AG04450 (cell line): ENCODE measurements at regions not wholly inside any gene's neighbourhood (a gene's known extent, or its start where the extent isn't known, plus 50 kb on each side); places are given as distances from the start of the nearest gene placed in this dataset.

Experiments
- CTCF ChIA-PET: fragments of 300-600, 350-600 bp; formaldehyde crosslinking; extraction: SDS; loops from one replicate; lab custom pipeline; 2022; ENCODE audit warnings: antibody characterized with exemption, inconsistent platforms; lab: Charles Lee
- POLR2A ChIA-PET: fragments of 350-600 bp; formaldehyde crosslinking; extraction: SDS; loops from one replicate; lab custom pipeline; 2021; ENCODE audit warnings: antibody characterized with exemption, inconsistent platforms; lab: Yijun Ruan, JAX
- DNase-seq: peaks from one replicate; pipeline ENCODE4 v3.0.0-alpha.2; 2011; ENCODE audit warnings: low read depth, low spot score
- H3K27ac ChIP-seq: one replicate; pipeline ENCODE4 v1.5.1; 2012; ENCODE audit warnings: low read depth, low read length, control low read depth
- H3K27me3 ChIP-seq: one replicate; pipeline ENCODE4 v1.6.0; 2012; ENCODE audit warnings: low read length; ENCODE audit not compliant: control insufficient read depth, insufficient read depth
- H3K4me3 ChIP-seq: 2 replicates; pipeline ENCODE4 v1.5.1; 2011; ENCODE audit warnings: mild to moderate bottlenecking, low read depth, low read length, control low read depth
- H3K9me3 ChIP-seq: 2 replicates; pipeline ENCODE4 v1.5.1; 2012; ENCODE audit warnings: low read length; ENCODE audit not compliant: control insufficient read depth, insufficient read depth
- CTCF ChIP-seq: IDR thresholded peaks from 2 replicates; pipeline ENCODE4 v1.5.1; 2011; ENCODE audit warnings: low read depth, low read length, control low read depth, inconsistent platforms

DNA sequence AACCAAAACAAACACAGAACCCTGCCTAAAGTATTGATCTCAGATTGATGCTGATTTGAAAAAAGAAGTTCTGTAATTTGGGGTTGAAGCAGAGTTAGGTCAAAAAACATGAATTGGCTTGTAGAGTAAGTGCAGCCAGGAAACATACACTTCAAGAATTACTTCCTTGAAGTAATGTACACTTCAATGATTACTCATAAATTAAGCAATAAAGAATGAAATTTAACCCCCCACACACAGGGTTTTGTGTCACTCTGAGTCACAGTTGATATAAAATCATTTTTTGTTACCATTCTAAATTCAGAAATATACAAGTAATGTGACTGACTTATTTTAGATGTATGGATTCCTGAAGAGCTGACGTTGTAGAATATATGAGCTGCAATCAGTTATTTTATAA, 622.2 kb downstream of the POM121L12 start:
- DNase-seq, result no peak
- POLR2A ChIA-PET, result no interaction called here
- Histone ChIP-seq H3K27me3 (no peaks in the 10 kb centered on the region), H3K4me3 (no peak overlapping the region), H3K9me3 (no peaks in the 10 kb centered on the region; the same call in 1 of the 2 replicates), H3K27ac (no peak overlapping the region)
- CTCF ChIA-PET, result no interaction called here
- TF ChIP-seq CTCF, result no peak

DNA sequence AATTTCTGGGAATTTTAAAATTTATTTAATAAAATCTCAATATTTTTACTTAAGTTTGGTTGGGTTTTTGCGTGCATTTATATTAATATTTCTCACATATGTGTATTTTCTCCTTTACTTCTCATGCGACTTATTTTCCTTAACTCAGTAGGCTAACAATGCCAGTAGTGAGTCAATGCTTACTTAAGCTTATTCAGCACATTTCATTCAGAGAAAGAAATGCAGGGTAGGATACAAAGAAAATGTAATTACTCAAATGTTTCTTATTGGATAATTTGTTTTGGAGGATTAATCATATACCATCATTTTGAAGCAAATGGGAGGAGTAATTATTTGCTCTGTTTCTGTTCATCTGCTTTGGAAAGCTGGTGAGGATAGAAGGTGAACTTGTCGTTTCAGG, 623.5 kb downstream of the POM121L12 start:
- Histone ChIP-seq H3K27ac (no peak overlapping the region), H3K9me3 (no peaks in the 10 kb centered on the region; the same call in 1 of the 2 replicates), H3K27me3 (no peaks in the 10 kb centered on the region), H3K4me3 (no peak overlapping the region)
- POLR2A ChIA-PET, result no interaction called here
- TF ChIP-seq CTCF, result no peak
- DNase-seq, result no peak
- CTCF ChIA-PET, result no interaction called here

GRCh38 chr7:53661645-53662217, 626.3 kb downstream of the POM121L12 start:
- DNase-seq, result no peak
- Histone ChIP-seq H3K9me3 (no peaks in the 10 kb centered on the region; the same call in 1 of the 2 replicates), H3K27me3 (no peaks in the 10 kb centered on the region), H3K4me3 (no peak overlapping the region), H3K27ac (no peak overlapping the region)
- ChIA-PET CTCF (no interaction called here), POLR2A (no interaction called here)
- no peak for TF ChIP-seq CTCF

DNA sequence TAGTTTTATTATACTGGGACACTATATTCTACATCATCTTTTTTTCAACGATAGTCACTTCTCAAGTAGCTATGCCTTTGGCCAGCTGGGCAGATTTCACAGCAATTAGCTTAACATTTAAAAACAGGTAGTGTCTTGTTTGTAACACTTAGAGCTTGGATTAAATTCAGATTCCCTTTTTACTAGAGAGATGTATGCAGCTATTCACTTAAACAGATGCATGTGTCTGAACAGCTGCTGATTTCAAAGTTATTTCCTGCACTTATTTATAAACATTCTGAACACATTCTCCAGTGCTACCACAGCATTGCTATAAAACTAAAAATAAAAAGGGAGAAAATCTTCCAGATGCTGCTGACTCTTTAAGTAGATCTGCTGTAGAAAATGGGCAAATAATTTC, 637.2 kb downstream of the POM121L12 start:
- H3K27me3 ChIP-seq, result no peaks in the 10 kb centered on the region
- no peak for DNase-seq
- ChIA-PET CTCF (no interaction called here), POLR2A (no interaction called here)
- no peak for TF ChIP-seq CTCF
- no peak overlapping the region for H3K27ac ChIP-seq
- H3K9me3 ChIP-seq, result peaks cover 4% of the 10 kb centered on the region
- H3K4me3 ChIP-seq, result no peak overlapping the region

DNA sequence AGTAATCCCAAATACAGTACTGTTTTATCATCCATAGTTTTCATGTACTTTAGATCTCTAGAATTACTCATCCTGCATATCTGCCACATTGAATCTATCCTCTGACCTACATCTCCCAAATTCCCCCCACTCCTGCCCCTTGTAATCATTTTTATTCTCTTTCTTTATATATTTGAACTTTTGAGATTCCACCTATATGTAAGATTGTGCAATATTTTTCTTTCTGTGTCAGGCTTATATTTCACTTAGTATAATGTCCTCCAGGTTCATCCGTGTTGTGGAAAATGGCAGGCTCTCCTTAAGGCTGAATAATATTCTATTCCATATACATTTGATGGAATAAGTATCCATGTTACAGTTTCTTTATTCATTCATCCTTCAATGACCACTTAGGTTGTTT, 640.4 kb downstream of the POM121L12 start:
- ChIA-PET POLR2A (no interaction called here), CTCF (no interaction called here)
- Histone ChIP-seq H3K4me3 (no peak overlapping the region), H3K27ac (no peak overlapping the region), H3K27me3 (no peaks in the 10 kb centered on the region), H3K9me3 (peaks cover 4% of the 10 kb centered on the region)
- DNase-seq, result no peak
- no peak for TF ChIP-seq CTCF
